HCT116 (cell line): ENCODE measurements at regions not wholly inside any gene's neighbourhood (a gene's known extent, or its start where the extent isn't known, plus 50 kb on each side); places are given as distances from the start of the nearest gene placed in this dataset.

Source experiments
- CEBPB ChIP-seq: IDR thresholded peaks from 2 replicates; pipeline ENCODE4 v1.6.1; 2012; ENCODE audit warnings: low read depth
- EZH2 ChIP-seq: fragments of 200-600 bp; sonication (generic); IDR thresholded peaks from 2 replicates; pipeline ENCODE4 v1.6.1; 2017; ENCODE audit warnings: antibody characterized with exemption, mixed run types
- FOSL1 ChIP-seq: IDR thresholded peaks from 2 replicates; pipeline ENCODE4 v1.6.1; 2012; ENCODE audit warnings: low read depth
- POLR2A ChIP-seq: IDR thresholded peaks from 2 replicates; pipeline ENCODE4 v1.7.0; 2011; ENCODE audit warnings: borderline replicate concordance; ENCODE audit not compliant: insufficient read depth, insufficient read length; ENCODE audit errors: extremely low read depth
- POLR2AphosphoS5 ChIP-seq: IDR thresholded peaks from 2 replicates; pipeline ENCODE4 v1.6.1; 2011; ENCODE audit warnings: mild to moderate bottlenecking, low read depth, low read length, moderate library complexity
- SIN3A ChIP-seq: IDR thresholded peaks from 2 replicates; pipeline ENCODE4 v1.6.1; 2012; ENCODE audit warnings: low read depth
- TCF7L2 ChIP-seq: IDR thresholded peaks from 2 replicates; pipeline ENCODE4 v1.7.0; 2011; ENCODE audit warnings: borderline replicate concordance, inconsistent platforms; ENCODE audit not compliant: insufficient read depth, insufficient read length; ENCODE audit errors: extremely low read depth
- TF ChIP-seq, protein P1 (sequence below): IDR thresholded peaks from 2 replicates; pipeline ENCODE4 v1.6.1; 2011; ENCODE audit warnings: mild to moderate bottlenecking, low read length, moderate library complexity; ENCODE audit not compliant: insufficient replicate concordance; ENCODE audit errors: extremely low read depth
- TF ChIP-seq, protein P2 (sequence below), 3 experiments: fragments of 200-600 bp in 1 of 3; sonication (generic) in 1 of 3; IDR thresholded peaks in 2 of 3; conservative IDR thresholded peaks in 1 of 3; 2 replicates each; pipeline ENCODE4 v1.5.1; 2012 to 2017; ENCODE audit warnings: low read depth in 2 of 3, low read length in 2 of 3, antibody characterized with exemption in 1 of 3, borderline replicate concordance in 1 of 3, control low read depth in 1 of 3, mild to moderate bottlenecking in 1 of 3, mixed read lengths in 1 of 3, mixed run types in 1 of 3, moderate library complexity in 1 of 3; ENCODE audit not compliant: insufficient read depth in 1 of 3
- TF ChIP-seq, protein P3 (sequence below): IDR thresholded peaks from 2 replicates; pipeline ENCODE4 v1.6.1; 2012

DNA sequence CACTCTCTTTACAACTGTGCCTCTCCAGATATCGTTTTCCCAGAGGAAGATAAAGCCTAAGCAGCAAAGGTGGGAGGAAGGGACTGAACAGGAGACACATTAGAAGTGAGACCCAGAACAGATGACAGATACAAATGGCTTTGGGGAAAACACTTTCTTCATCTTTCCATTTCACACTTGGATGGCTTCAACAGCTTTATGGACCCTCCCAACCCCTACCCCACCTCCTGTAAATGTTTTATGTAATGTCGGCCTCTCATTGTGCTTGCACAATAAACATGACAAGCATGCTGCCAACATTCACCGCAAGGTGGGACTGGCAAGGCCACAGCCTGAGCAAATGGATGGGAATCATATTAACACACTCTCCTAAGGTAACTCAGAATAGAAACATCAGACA is 1088.6 kb downstream of the TUSC7 start:
- TF ChIP-seq, protein P1, sequence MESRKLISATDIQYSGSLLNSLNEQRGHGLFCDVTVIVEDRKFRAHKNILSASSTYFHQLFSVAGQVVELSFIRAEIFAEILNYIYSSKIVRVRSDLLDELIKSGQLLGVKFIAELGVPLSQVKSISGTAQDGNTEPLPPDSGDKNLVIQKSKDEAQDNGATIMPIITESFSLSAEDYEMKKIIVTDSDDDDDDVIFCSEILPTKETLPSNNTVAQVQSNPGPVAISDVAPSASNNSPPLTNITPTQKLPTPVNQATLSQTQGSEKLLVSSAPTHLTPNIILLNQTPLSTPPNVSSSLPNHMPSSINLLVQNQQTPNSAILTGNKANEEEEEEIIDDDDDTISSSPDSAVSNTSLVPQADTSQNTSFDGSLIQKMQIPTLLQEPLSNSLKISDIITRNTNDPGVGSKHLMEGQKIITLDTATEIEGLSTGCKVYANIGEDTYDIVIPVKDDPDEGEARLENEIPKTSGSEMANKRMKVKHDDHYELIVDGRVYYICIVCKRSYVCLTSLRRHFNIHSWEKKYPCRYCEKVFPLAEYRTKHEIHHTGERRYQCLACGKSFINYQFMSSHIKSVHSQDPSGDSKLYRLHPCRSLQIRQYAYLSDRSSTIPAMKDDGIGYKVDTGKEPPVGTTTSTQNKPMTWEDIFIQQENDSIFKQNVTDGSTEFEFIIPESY = no peak
- TF ChIP-seq POLR2A (no peak), CEBPB (no peak), TCF7L2 (no peak), SIN3A (no peak), FOSL1 (no peak), POLR2AphosphoS5 (no peak), EZH2 (no peak)
- TF ChIP-seq, protein P2, sequence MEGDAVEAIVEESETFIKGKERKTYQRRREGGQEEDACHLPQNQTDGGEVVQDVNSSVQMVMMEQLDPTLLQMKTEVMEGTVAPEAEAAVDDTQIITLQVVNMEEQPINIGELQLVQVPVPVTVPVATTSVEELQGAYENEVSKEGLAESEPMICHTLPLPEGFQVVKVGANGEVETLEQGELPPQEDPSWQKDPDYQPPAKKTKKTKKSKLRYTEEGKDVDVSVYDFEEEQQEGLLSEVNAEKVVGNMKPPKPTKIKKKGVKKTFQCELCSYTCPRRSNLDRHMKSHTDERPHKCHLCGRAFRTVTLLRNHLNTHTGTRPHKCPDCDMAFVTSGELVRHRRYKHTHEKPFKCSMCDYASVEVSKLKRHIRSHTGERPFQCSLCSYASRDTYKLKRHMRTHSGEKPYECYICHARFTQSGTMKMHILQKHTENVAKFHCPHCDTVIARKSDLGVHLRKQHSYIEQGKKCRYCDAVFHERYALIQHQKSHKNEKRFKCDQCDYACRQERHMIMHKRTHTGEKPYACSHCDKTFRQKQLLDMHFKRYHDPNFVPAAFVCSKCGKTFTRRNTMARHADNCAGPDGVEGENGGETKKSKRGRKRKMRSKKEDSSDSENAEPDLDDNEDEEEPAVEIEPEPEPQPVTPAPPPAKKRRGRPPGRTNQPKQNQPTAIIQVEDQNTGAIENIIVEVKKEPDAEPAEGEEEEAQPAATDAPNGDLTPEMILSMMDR (IDR thresholded peaks at IDR 0.05 in 2 of 3, conservative IDR thresholded peaks at IDR 0.05 in 1 of 3; ENCODE audit: borderline replicate concordance in 1 of 3, insufficient read depth in 1 of 3, low read depth in 2 of 3, low read length in 2 of 3) = no peak
- TF ChIP-seq, protein P3, sequence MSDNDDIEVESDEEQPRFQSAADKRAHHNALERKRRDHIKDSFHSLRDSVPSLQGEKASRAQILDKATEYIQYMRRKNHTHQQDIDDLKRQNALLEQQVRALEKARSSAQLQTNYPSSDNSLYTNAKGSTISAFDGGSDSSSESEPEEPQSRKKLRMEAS = no peak
